ENCODE measurements at regions not wholly inside any gene's neighbourhood (a gene's known extent, or its start where the extent isn't known, plus 50 kb on each side); places are given as distances from the start of the nearest gene placed in this dataset.

- no peak for TF ChIP-seq POLR2A (IDR thresholded peaks at IDR 0.05)
- TF ChIP-seq CTCF (IDR thresholded peaks at IDR 0.05 in 4 of 5, conservative IDR thresholded peaks at IDR 0.05 in 1 of 5) = no peak
Measured at GRCh38 chr7:28330384-28331070, 81.8 kb upstream of the CREB5 start.
